B cell (primary cell): ENCODE measurements at regions not wholly inside any gene's neighbourhood (a gene's known extent, or its start where the extent isn't known, plus 50 kb on each side); places are given as distances from the start of the nearest gene placed in this dataset.

ENCODE experiments used
- CTCF ChIP-seq: fragments of 200-600 bp; IDR thresholded peaks from one replicate; pipeline ENCODE4 v1.8.0; 2022; ENCODE audit warnings: antibody characterized with exemption, mild to moderate bottlenecking
- EZH2 ChIP-seq: IDR thresholded peaks from 2 replicates; pipeline ENCODE4 v1.6.1; 2012; ENCODE audit warnings: borderline replicate concordance, low read depth, mild to moderate bottlenecking, moderate library complexity, low read length; ENCODE audit not compliant: insufficient read depth, poor library complexity, severe bottlenecking

DNA sequence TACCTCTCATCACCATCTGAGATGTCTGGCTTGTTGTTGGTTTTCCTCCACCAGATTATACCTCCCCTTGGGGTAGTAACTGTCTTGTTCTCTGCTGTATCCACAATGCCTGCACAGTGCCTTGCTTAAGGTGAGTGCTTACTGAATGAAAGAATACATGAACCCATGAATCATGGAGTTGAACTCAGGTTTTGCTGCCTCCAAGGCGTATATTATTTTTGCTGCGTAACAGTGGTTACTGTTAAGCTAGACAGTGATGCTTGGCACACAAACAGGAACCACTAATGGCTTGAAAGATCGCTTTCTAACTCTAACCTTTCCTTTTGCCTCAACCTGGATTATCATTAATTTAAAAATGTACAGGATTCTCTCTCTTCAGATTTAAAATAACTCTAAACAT lies 695.8 kb downstream of the TOX3 start:
- TF ChIP-seq CTCF (no peak), EZH2 (no peak)
